Neutrophil (primary cell): ENCODE measurements at regions not wholly inside any gene's neighbourhood (a gene's known extent, or its start where the extent isn't known, plus 50 kb on each side); places are given as distances from the start of the nearest gene placed in this dataset.

Experiments used
- H3K27ac ChIP-seq: fragments of 200-600 bp; sonication (generic); 2 replicates; pipeline ENCODE4 v1.5.1; 2016; ENCODE audit warnings: mild to moderate bottlenecking, moderate library complexity
- H3K27me3 ChIP-seq: fragments of 200-600 bp; sonication (generic); 2 replicates; pipeline ENCODE4 v1.6.0; 2016; ENCODE audit warnings: mild to moderate bottlenecking
- H3K36me3 ChIP-seq: fragments of 200-600 bp; sonication (generic); 2 replicates; pipeline ENCODE4 v1.5.1; 2017
- H3K4me1 ChIP-seq, 2 experiments: fragments of 200-600 bp in 1 of 2; sonication (generic) in 1 of 2; 1 replicate in 1 of 2; 2 replicates in 1 of 2; pipeline versions ENCODE4 v1.5.1 to v1.6.1; 2013 to 2016; ENCODE audit warnings: low read depth in 1 of 2, low read length in 1 of 2, mild to moderate bottlenecking in 1 of 2, moderate library complexity in 1 of 2; ENCODE audit not compliant: control insufficient read depth in 1 of 2, insufficient read depth in 1 of 2
- H3K4me3 ChIP-seq, 2 experiments: fragments of 200-600 bp in 1 of 2; sonication (generic) in 1 of 2; 1 replicate in 1 of 2; 2 replicates in 1 of 2; pipeline ENCODE4 v1.5.1; 2013 to 2016; ENCODE audit warnings: low read depth in 1 of 2, low read length in 1 of 2, mild to moderate bottlenecking in 1 of 2, moderate library complexity in 1 of 2
- H3K9me3 ChIP-seq: fragments of 200-600 bp; sonication (generic); 2 replicates; pipeline ENCODE4 v1.5.1; 2016
- TF ChIP-seq, protein P1 (sequence below): fragments of 200-600 bp; sonication (generic); IDR thresholded peaks from 2 replicates; pipeline ENCODE4 v1.5.1; 2016; ENCODE audit warnings: antibody characterized with exemption

DNA sequence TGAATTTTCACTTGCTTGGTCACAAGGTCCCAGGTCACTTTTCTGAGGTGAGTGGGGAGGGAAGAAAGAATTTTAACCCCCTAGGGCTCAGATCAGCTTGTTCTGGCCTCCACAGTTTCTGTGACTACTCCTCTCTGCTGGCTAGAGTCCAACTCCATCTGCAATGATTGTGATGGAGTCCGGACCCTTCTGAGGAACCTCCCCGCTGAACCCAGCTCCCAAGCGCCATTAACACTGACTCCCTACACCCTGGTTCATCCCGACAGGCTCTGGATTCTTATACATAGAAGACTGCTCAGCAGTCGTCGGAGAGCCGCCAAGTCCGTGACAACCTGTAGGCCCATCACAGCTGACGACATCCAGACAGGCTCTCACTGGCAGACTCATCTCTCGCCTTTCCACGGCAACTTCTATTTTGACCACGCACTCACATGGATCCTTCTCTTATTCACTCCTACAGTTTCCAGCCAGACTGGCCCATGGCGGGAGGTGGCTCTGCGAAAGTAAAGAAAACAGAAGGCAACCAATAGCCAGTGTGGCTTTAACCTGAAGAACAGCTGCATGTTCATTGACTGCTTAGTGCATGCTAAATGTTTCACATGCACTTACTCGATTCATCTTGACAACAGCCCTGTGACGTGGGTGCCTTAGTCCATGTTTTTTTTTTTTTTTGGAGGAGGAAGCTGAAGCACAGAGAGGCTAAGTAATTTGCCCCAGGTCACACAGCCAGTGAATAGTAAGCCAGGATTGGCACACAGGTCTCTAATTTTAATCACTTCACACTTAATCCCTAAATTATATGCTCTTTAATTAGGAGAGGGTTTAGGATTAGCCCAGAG, 68.0 kb upstream of the PRDM11 start:
- no peaks in the 10 kb centered on the region for H3K27me3 ChIP-seq
- no peak overlapping the region for H3K4me3 ChIP-seq
- H3K4me1 ChIP-seq: peaks cover 50 to 62% of the 10 kb centered on the region in 2 experiments
- H3K9me3 ChIP-seq: no peaks in the 10 kb centered on the region
- peak overlapping the region; percentile 93 for H3K27ac ChIP-seq
- TF ChIP-seq, protein P1, sequence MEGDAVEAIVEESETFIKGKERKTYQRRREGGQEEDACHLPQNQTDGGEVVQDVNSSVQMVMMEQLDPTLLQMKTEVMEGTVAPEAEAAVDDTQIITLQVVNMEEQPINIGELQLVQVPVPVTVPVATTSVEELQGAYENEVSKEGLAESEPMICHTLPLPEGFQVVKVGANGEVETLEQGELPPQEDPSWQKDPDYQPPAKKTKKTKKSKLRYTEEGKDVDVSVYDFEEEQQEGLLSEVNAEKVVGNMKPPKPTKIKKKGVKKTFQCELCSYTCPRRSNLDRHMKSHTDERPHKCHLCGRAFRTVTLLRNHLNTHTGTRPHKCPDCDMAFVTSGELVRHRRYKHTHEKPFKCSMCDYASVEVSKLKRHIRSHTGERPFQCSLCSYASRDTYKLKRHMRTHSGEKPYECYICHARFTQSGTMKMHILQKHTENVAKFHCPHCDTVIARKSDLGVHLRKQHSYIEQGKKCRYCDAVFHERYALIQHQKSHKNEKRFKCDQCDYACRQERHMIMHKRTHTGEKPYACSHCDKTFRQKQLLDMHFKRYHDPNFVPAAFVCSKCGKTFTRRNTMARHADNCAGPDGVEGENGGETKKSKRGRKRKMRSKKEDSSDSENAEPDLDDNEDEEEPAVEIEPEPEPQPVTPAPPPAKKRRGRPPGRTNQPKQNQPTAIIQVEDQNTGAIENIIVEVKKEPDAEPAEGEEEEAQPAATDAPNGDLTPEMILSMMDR: no peak
- H3K36me3 ChIP-seq: no peaks in the 10 kb centered on the region

DNA sequence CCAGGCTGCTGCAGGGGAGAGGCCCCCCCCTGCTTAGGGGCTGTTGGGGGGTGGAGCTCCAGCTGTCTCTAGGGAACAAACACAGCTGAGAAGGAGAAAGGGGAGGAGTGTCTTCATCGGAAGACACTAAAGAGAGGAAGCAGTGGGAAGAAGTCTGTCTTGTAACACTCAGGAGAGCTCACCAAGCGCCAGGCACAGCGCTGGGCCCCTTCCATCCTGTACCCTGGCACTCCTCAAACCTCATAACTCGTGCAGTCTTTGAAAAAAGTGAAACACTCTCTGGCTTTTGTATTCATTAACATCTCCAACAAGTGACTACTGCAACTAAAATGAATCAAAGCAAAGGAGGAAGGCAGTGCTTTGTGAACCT, 67.4 kb upstream of the PRDM11 start:
- Histone ChIP-seq H3K4me1 (peaks cover 49 to 62% of the 10 kb centered on the region in 2 experiments), H3K27me3 (no peaks in the 10 kb centered on the region), H3K27ac (peak overlapping the region; percentile 93), H3K9me3 (no peaks in the 10 kb centered on the region), H3K4me3 (peak overlapping the region in 1 of 2 experiments; percentile 13), H3K36me3 (no peaks in the 10 kb centered on the region)
- TF ChIP-seq, protein P1: no peak

DNA sequence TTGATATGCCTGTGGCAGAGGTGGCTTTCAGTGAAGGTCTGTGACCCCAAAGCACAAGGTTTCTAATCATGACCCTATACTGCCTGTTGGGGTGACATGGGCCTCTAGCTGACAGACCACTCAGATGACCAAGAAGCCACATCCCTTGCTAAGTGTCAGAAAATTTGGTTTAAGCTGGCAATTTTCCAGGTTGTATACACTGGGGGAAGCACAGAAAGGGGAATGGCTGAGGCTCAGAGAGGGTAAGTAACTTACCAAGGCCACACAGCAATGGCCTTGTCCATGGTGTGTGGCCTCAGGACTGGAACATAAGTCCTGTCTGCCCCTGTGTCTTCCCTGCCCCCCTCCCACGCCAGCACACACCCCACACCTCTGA, 66.9 kb upstream of the PRDM11 start:
- H3K27me3 ChIP-seq: no peaks in the 10 kb centered on the region
- peaks cover 48 to 57% of the 10 kb centered on the region in 2 experiments for H3K4me1 ChIP-seq
- peak overlapping the region; percentile 3 to 45 for H3K4me3 ChIP-seq
- peak overlapping the region; percentile 93 for H3K27ac ChIP-seq
- TF ChIP-seq, protein P1: no peak
- no peaks in the 10 kb centered on the region for H3K9me3 ChIP-seq
- no peaks in the 10 kb centered on the region for H3K36me3 ChIP-seq

DNA sequence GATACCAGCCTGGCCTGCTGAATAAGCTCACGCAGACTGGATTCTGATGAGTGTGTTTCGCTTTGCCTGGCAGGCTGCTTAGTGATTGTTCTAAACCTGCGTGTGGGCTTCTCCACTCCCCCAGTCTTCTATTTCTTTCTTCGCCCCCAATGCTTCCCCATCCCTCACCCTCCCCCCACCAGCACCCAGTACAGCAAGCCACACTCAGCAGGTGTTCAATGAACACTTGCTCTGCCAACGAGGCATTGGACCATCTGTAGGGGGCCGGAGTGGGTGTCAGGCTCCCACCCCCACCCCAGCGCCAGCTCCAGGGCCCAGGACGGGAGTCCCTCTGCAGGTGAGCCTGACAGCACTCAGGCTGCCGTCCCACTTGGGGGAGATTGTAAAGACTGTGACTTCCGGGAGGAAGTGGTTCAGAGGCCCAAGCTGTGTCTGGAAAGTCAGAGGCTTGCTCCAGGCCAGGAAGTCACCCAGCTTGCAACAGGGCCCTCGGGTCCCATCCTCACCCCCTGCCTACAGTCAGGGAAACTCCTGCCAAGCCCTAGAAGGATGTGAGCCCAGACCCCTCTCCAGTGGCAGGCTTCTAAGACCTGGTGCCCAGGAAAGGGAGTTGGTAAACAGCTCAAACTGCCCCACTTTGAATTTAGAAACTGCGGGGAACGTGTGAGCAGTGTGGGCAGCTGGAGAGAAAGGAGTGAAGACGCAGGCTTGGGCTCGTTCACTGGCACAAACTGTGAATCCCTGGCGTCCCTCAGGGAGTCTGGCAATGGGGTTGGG, 66.3 kb upstream of the PRDM11 start:
- Histone ChIP-seq H3K4me1 (peaks cover 48 to 57% of the 10 kb centered on the region in 2 experiments), H3K4me3 (peak overlapping the region; percentile 3 to 45), H3K27ac (peak overlapping the region; percentile 93), H3K27me3 (no peaks in the 10 kb centered on the region), H3K9me3 (no peaks in the 10 kb centered on the region), H3K36me3 (no peaks in the 10 kb centered on the region)
- TF ChIP-seq, protein P1: peak; percentile 36

DNA sequence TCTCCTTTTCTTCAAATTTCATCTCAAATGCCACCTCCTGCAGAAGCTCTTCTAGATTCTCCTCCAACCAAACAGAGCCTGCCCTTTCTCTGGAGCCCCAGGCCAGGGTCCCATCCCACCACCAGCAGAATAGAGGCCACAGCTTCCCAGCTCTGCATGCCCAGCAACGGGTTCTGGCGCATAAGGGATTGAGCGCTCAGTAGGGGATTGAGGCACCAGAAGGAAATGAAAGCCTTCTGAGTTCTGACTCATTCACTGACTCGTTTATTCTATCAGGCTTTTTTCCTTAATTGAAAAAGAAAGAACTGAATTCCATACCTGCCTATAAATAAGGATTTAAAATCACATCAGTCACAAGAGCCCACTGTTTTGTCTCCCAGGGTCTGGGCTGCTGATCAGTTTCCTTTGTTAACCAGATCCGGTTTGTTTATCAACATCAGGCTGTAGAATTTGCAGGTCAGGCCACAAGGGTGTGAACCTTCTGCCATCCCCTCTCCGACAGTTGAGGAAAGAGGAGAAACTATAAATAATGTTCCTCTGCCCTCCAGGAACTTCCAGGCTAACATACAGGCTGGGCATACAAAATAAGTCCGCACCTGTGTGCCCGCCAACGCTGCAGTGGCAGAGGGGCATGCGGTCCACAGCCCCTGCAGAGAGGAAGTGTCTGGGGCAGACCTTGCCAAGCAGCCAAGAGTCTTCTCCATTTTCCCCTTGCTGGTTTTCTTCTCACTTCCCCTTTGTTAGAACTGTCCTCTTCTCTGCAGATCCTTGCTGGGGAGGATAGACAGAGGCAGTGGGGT, 63.5 kb upstream of the PRDM11 start:
- no peaks in the 10 kb centered on the region for H3K27me3 ChIP-seq
- peak overlapping the region; percentile 3 to 34 for H3K4me3 ChIP-seq
- peaks cover 48 to 57% of the 10 kb centered on the region in 2 experiments for H3K4me1 ChIP-seq
- TF ChIP-seq, protein P1: no peak
- H3K27ac ChIP-seq: peak overlapping the region; percentile 84
- no peaks in the 10 kb centered on the region for H3K36me3 ChIP-seq
- no peaks in the 10 kb centered on the region for H3K9me3 ChIP-seq
